Stromal cell of bone marrow (primary cell): ENCODE measurements at regions not wholly inside any gene's neighbourhood (a gene's known extent, or its start where the extent isn't known, plus 50 kb on each side); places are given as distances from the start of the nearest gene placed in this dataset.
"Not testable (repeated sequence)": the region's sequence is repeated elsewhere in the genome, so short reads cannot be mapped to it uniquely, and the experiment has no call there.

Experiments
- DNase-seq: peaks from one replicate; pipeline ENCODE4 v3.0.0-alpha.2; 2012; ENCODE audit warnings: low read depth

DNA sequence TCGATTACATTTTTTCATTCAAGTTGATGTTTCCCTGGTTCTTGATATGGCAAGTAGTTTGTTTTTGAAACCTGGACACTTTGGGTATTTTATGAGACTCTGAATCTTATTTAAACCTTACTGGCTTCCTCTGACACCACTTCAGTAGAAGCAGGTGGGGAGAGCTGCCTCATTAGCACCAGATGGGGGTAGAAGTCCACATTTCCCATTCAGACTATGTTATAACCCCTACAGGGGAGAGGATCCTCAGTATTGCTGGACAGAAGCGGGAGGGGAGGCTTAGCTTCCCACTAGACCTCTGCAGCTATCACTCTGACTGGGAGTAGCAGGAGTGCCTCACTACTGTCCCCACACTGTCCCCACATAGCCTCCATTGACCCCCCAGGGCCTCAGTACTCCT is 145.3 kb upstream of the SLC35G4 start:
- DNase-seq, result no peak

DNA sequence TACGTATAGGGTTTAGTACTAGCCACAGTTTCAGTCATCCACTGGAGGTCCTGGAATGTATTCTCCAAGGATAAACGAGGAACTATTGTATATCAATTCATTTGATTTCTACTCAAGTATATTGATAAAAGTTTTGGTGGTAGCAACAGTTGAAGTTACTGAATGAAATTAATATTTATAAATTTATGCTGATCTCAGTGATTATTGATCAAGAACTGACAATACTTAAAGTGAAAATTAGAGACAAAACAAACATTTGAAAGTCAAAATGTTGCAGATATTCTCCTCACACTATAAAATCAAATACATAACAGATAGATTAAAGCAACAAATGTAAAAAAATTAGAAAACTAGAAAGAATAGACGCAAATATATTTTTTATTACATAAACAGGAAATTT is 150.9 kb upstream of the SLC35G4 start:
- DNase-seq, result no peak

DNA sequence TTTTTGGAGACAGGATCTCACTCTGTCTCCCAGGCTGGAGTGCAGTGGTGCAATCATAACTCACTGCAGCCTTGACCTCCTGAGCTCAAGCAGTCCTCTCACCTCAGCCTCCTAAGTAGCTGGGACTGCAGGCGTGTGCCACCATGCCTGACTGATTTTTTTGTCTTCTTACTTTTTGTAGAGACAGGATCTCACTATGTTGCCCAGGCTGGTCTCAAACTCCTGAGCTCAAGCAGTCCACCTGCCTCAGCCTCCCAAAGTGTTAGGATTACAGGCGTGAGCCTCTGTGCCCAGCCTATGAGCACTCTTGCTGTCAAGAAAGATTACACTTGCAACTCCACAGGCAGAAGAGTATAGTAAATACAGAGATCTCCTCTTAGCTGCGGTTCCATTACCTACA is 151.5 kb upstream of the SLC35G4 start:
- not testable (repeated sequence) for DNase-seq

- no peak for DNase-seq
Measured at GRCh38 chr18:11454040-11454439, 155.4 kb upstream of the SLC35G4 start.

DNA sequence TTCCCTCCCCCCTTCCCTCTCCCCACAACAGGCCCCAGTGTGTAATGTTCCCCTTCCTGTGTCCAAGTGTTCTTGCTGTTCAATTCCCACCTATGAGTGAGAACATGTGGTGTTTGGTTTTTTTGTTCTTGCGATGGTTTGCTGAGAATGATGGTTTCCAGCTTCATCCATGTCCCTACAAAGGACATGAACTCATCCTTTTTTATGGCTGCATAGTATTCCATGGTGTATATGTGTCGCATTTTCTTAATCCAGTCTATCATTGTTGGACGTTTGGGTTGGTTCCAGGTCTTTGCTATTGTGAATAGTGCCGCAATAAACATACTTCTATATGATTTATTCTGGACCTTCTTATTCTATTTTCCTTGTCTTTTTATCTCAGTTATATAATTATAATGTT is 165.2 kb upstream of the SLC35G4 start:
- not testable (repeated sequence) for DNase-seq

- DNase-seq, result no peak
Measured at GRCh38 chr18:11437046-11437445, 172.3 kb upstream of the SLC35G4 start.

GRCh38 chr18:11432360-11432811 is 177.0 kb upstream of the SLC35G4 start:
- no peak for DNase-seq

DNA sequence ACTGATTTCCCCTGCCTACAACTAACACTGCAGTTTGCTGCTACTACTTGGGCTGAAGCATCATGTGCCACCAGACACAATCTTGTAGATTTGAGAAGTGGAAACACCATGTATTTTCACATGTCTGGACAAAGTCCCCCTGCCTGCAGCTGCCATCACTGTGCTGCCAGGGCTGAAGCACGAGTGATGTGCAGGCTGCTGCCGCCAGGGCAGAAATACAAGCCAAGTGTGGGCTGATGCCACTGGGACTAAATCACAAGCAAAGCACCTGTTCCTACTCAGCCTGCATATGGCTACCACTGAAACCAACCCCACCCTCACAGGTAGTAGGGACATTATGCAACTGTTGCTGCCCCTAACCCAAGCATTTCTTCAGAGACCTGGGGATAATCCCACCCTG is 179.5 kb upstream of the SLC35G4 start:
- no peak for DNase-seq

- no peak for DNase-seq
Measured at GRCh38 chr18:11425211-11425610, 184.2 kb upstream of the SLC35G4 start.

GRCh38 chr18:11419338-11419737 is 190.1 kb upstream of the SLC35G4 start:
- no peak for DNase-seq

DNA sequence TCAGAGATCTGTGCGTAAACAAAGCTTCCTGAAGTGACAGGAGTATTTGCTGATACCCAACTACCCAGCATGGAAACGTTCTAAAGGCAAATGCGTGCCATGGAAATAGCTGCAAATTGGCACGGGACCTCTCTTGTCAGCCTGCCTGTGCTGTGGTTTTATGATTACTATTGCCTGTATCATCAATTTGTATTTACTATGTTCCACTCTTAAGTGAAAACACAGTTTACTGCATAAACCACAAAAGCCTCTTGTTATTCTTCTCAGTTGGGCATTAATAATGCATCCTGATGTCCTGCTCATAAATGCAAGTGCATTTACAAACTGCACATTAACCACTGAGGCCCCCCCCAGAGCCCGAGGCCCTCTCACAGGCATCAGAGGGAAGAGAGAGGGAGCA is 196.6 kb upstream of the SLC35G4 start:
- no peak for DNase-seq

DNA sequence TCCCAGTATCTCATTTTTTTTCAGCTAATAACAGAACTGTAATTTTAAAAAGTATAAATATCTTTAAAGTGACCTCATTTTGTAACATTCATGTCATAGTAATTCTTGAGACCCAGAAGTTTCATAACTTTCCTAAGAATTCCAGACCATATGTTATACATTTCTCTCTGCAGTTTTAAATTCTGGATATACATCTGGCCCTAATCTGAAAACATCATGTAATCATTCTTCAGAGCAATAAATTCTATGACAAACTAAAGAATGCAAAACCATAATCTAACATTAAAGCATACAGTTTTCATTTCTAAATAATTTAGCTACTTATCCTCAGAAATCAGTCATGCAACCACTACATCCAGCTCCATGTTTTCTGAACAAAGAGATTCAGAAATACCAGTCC is 198.3 kb upstream of the SLC35G4 start:
- DNase-seq, result no peak

- no peak for DNase-seq
Measured at GRCh38 chr18:11408555-11409065, 200.8 kb upstream of the SLC35G4 start.

GRCh38 chr18:11407940-11408339 is 201.5 kb upstream of the SLC35G4 start:
- no peak for DNase-seq

- no peak for DNase-seq
Measured at GRCh38 chr18:11405804-11406203, 203.6 kb upstream of the SLC35G4 start.

- no peak for DNase-seq
Measured at GRCh38 chr18:11400703-11401102, 208.7 kb upstream of the SLC35G4 start.

- no peak for DNase-seq
Measured at GRCh38 chr18:11398625-11399024, 210.8 kb upstream of the SLC35G4 start.

GRCh38 chr18:11392980-11393885 is 216.2 kb upstream of the SLC35G4 start:
- no peak for DNase-seq

DNA sequence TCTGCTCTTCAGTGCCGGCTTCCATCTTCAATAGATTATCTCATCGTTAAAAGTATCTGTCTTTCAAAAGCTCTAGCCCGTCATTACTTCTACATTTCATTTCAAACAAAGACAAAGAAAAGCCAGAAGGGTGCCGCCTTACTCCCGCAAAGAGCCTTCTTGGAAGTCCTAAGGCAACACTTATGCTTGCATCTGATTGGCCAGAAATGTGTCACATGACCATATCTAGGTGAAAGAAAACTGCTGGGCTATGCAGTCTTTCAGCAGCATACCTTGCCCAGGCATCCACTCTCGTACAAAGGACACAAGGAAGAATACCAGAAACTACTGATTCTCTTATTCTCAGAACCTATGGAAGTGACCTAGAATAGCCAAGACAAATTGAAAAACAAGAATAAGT is 217.1 kb upstream of the SLC35G4 start:
- DNase-seq, result no peak

GRCh38 chr18:11391661-11392060 is 217.7 kb upstream of the SLC35G4 start:
- no peak for DNase-seq

DNA sequence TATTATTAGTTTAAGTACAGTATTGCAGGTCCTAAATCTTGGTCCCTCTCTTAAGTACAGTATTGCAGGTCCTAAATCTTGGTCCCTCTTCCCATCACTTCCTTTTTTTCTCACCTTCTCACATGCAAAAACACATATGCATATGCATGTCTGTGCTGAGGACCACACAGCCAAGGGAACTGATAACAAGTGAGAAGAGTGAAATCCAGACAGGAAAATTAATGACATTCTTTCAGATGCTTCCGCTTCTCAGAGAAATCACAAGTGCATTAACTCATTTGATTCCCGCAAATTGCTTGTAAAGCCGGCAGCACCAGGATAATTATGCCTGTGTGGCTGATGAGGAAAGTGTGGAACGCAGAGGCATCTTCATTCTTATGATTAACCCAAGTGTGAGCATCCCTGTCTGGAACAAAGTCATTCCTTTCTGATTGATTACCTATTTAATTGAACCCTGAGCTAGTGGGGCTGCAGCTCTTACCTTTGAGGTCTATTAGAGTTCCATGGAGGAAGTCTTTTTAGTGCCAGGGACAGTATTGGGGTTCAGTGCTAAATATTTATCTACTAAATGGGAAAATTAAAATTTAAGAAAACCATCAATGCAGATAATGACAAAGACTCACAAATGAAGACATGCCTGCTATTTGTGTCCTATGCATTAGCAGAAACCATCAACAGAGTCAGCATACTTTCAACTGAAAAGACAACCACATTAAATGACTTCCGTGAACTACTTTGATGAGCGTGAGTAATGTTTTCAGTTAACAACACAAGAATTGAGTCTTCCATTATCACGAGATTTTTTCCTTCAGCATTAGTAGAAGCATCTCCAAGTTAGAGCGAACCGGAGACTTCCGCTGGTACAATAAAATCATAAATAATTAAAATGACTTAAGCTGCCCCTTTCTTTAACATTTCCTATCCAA is 220.4 kb upstream of the SLC35G4 start:
- DNase-seq, result no peak

DNA sequence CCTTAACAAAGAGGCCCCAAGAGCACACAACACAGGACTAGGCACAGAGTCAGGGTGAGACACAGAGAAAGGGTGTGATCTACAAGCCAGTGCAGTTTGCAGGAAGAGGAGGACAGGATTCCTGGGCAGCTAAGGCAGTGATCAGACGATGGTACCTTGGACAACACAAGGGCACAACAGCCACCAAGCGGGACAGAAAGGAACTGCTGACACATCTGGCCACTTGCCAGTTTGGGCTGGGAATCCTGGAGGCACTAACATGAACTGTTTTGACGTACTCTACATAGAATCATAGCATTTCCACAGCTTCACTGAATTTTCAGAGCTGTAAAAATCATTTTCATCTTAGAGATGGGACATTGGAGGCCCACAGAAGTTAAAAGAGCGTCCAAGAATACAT is 221.5 kb upstream of the SLC35G4 start:
- peak; percentile 50 for DNase-seq

- no peak for DNase-seq
Measured at GRCh38 chr18:11383381-11383780, 226.0 kb upstream of the SLC35G4 start.
